HL-60 (cell line): ENCODE measurements at regions not wholly inside any gene's neighbourhood (a gene's known extent, or its start where the extent isn't known, plus 50 kb on each side); places are given as distances from the start of the nearest gene placed in this dataset.
"Not testable (repeated sequence)": the region's sequence is repeated elsewhere in the genome, so short reads cannot be mapped to it uniquely, and the experiment has no call there.

ENCODE experiments used
- DNase-seq, 2 experiments: peaks; one replicate each; pipeline ENCODE4 v3.0.0-alpha.2; 2010 to 2020; ENCODE audit warnings: low read depth in 1 of 2, low spot score in 1 of 2
- H3K27ac ChIP-seq: fragments of 250-450 bp; sonication (Bioruptor Pico); replicated peaks from 2 replicates; pipeline ENCODE4 v1.5.1; 2020; ENCODE audit warnings: mild to moderate bottlenecking, moderate library complexity
- H3K27me3 ChIP-seq: fragments of 250-450 bp; sonication (Bioruptor Pico); 2 replicates; pipeline ENCODE4 v1.5.1; 2021; ENCODE audit warnings: mild to moderate bottlenecking, moderate library complexity; ENCODE audit not compliant: insufficient read depth, poor library complexity, severe bottlenecking
- H3K4me3 ChIP-seq: replicated peaks from 2 replicates; pipeline ENCODE4 v1.5.1; 2011; ENCODE audit warnings: mild to moderate bottlenecking, control low read depth, low read length; ENCODE audit not compliant: insufficient read depth
- CTCF ChIP-seq: IDR thresholded peaks from one replicate; pipeline ENCODE4 v1.5.1; 2011; ENCODE audit warnings: low read length, control low read depth, inconsistent platforms; ENCODE audit not compliant: insufficient read depth
- GABPA ChIP-seq: IDR thresholded peaks from 2 replicates; pipeline ENCODE4 v1.6.1; 2012; ENCODE audit warnings: low read depth
- POLR2AphosphoS5 ChIP-seq: IDR thresholded peaks from 2 replicates; pipeline ENCODE4 v1.6.1; 2012; ENCODE audit warnings: low read depth
- REST ChIP-seq: IDR thresholded peaks from 2 replicates; pipeline ENCODE4 v1.6.1; 2012; ENCODE audit warnings: low read depth; ENCODE audit not compliant: insufficient replicate concordance
- SPI1 ChIP-seq: IDR thresholded peaks from 2 replicates; pipeline ENCODE4 v1.6.1; 2012; ENCODE audit warnings: low read depth, mild to moderate bottlenecking, borderline replicate concordance

DNA sequence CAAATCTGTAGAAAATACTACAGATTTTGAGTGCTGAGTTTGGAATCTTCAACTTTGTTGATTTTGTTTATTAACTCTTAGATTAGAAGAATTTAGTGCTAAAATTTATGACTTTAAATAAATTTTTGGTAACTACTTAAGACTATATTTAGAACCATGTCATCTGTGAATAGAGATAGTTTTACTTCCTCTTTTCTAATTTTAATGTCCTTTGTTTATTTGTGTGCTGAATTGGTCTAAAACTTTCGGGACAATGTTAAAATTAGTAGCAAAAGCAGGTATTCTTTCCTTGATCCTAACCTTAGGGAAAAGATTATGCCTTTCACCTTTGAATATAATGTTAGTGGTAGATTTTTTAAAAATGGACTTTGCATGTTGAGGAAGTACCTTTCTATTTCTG, 119.7 kb upstream of the CXorf51A start:
- no peak overlapping the region for H3K27ac ChIP-seq

GRCh38 chrX:146932997-146933396, 118.5 kb upstream of the CXorf51A start:
- not testable (repeated sequence) for H3K27me3 ChIP-seq, DNase-seq, H3K4me3 ChIP-seq, H3K27ac ChIP-seq

More for the DNA sequence above, 119.7 kb upstream of the CXorf51A start:
- DNase-seq = no peak
- no peaks in the 10 kb centered on the region for H3K27me3 ChIP-seq
- no peak overlapping the region for H3K4me3 ChIP-seq
- TF ChIP-seq CTCF = no peak
- TF ChIP-seq SPI1 = no peak

DNA sequence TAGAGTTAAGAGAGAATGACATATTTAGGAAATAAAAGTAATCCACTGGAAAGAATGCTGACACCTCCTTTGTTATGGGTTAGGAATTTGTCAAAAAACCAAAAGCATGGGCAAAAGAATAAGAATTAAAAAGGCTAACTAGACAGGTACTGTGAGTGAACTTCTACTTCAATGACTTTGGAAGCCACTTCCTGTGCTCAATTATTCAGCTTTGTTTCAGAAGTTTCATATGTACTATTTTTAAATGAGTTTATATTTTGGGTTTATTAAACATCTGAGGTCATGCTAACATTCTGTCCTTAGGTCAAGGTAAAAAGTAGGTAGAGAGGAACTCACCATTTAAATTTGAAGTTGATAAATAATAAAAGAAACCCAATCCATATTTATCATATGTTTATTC, 106.7 kb upstream of the CXorf51A start:
- Histone ChIP-seq H3K4me3 (no peak overlapping the region), H3K27ac (no peak overlapping the region), H3K27me3 (no peaks in the 10 kb centered on the region)
- DNase-seq = no peak
- no peak for TF ChIP-seq POLR2AphosphoS5
- TF ChIP-seq GABPA = no peak

- no peak for DNase-seq
- Histone ChIP-seq H3K27me3 (no peaks in the 10 kb centered on the region), H3K27ac (no peak overlapping the region), H3K4me3 (no peak overlapping the region)
- TF ChIP-seq GABPA (no peak), SPI1 (no peak), REST (no peak), POLR2AphosphoS5 (no peak)
Measured at GRCh38 chrX:146907391-146908240, 93.1 kb upstream of the CXorf51A start.

GRCh38 chrX:146906166-146906565, 91.6 kb upstream of the CXorf51A start:
- Histone ChIP-seq H3K27me3 (no peaks in the 10 kb centered on the region), H3K4me3 (no peak overlapping the region), H3K27ac (no peak overlapping the region)
- no peak for TF ChIP-seq CTCF
- no peak for TF ChIP-seq POLR2AphosphoS5
- TF ChIP-seq SPI1 = no peak
- TF ChIP-seq GABPA = no peak
- TF ChIP-seq REST = no peak
- DNase-seq = no peak
